WTC11 (cell line): ENCODE measurements at regions not wholly inside any gene's neighbourhood (a gene's known extent, or its start where the extent isn't known, plus 50 kb on each side); places are given as distances from the start of the nearest gene placed in this dataset.

ENCODE experiments used
- ATAC-seq: fragments of 200-7000 bp; cut with Tn5 transposase; 2 replicates; pipeline ENCODE4 v1.10.0; 2021; ENCODE audit warnings: mild to moderate bottlenecking, moderate library complexity
- CTCF ChIA-PET: fragments of 300-600 bp; sonication (Branson Sonifier 250); formaldehyde crosslinking; loops from one replicate; lab custom pipeline; 2021; ENCODE audit warnings: antibody characterized with exemption; lab: Charles Lee
- POLR2A ChIA-PET: fragments of 350-600 bp; sonication (Branson Sonifier 250); formaldehyde crosslinking; loops from one replicate; lab custom pipeline; 2021; ENCODE audit warnings: antibody characterized with exemption; lab: Charles Lee
- DNase-seq: peaks from one replicate; pipeline ENCODE4 v3.0.0; 2021; ENCODE audit warnings: low spot score
- H3K27ac Mint-ChIP-seq: 2 replicates; pipeline ENCODE4 v1.8.0; 2021; ENCODE audit warnings: mixed read lengths
- H3K27me3 Mint-ChIP-seq: 2 replicates; pipeline ENCODE4 v1.8.0; 2021; ENCODE audit warnings: low read depth, mild to moderate bottlenecking, moderate library complexity, mixed read lengths
- H3K36me3 Mint-ChIP-seq: 2 replicates; pipeline ENCODE4 v1.8.0; 2021; ENCODE audit warnings: mixed read lengths
- H3K4me1 Mint-ChIP-seq: 2 replicates; pipeline ENCODE4 v1.8.0; 2022; ENCODE audit warnings: mixed read lengths
- H3K4me3 Mint-ChIP-seq: 2 replicates; pipeline ENCODE4 v1.8.0; 2021; ENCODE audit warnings: mild to moderate bottlenecking, moderate library complexity, mixed read lengths
- H3K9me3 Mint-ChIP-seq: 2 replicates; pipeline ENCODE4 v1.8.0; 2021; ENCODE audit warnings: mixed read lengths
- CREM ChIP-seq: sonication (generic); formaldehyde crosslinking; IDR thresholded peaks from 2 replicates; pipeline ENCODE4 v1.8.1; 2022; ENCODE audit warnings: mild to moderate bottlenecking, missing genetic modification reagents, moderate library complexity
- E2F1 ChIP-seq: sonication (generic); formaldehyde crosslinking; IDR thresholded peaks from 2 replicates; pipeline ENCODE4 v1.8.0; 2022; ENCODE audit warnings: mild to moderate bottlenecking, missing genetic modification reagents
- ELF4 ChIP-seq: sonication (generic); formaldehyde crosslinking; IDR thresholded peaks from 2 replicates; pipeline ENCODE4 v1.8.1; 2022; ENCODE audit warnings: low read depth, mild to moderate bottlenecking, moderate library complexity, missing genetic modification reagents
- IRF1 ChIP-seq: sonication (generic); formaldehyde crosslinking; IDR thresholded peaks from 2 replicates; pipeline ENCODE4 v1.8.0; 2023; ENCODE audit warnings: missing genetic modification reagents
- NFE2L1 ChIP-seq: sonication (generic); formaldehyde crosslinking; IDR thresholded peaks from 2 replicates; pipeline ENCODE4 v1.8.1; 2023; ENCODE audit warnings: missing genetic modification reagents
- PREB ChIP-seq: sonication (generic); formaldehyde crosslinking; IDR thresholded peaks from 2 replicates; pipeline ENCODE4 v1.8.1; 2022; ENCODE audit warnings: mild to moderate bottlenecking, missing genetic modification reagents, moderate library complexity, borderline replicate concordance
- RORB ChIP-seq: fragments of 250-450 bp; sonication (Bioruptor Pico); IDR thresholded peaks from 2 replicates; pipeline ENCODE4 v1.9.0; 2021; ENCODE audit warnings: mild to moderate bottlenecking
- STAT6 ChIP-seq: sonication (generic); formaldehyde crosslinking; conservative IDR thresholded peaks from 2 replicates; pipeline ENCODE4 v1.8.1; 2023; ENCODE audit warnings: mild to moderate bottlenecking, low read depth, missing genetic modification reagents, moderate library complexity
- TCF7 ChIP-seq: sonication (generic); formaldehyde crosslinking; IDR thresholded peaks from 2 replicates; pipeline ENCODE4 v1.8.0; 2022; ENCODE audit warnings: mild to moderate bottlenecking, low read depth, missing genetic modification reagents, moderate library complexity
- USF1 ChIP-seq: sonication (generic); formaldehyde crosslinking; IDR thresholded peaks from 2 replicates; pipeline ENCODE4 v1.8.0; 2022; ENCODE audit warnings: mild to moderate bottlenecking, missing genetic modification reagents
- USF2 ChIP-seq: sonication (generic); formaldehyde crosslinking; IDR thresholded peaks from 2 replicates; pipeline ENCODE4 v1.8.1; 2023; ENCODE audit warnings: mild to moderate bottlenecking, missing genetic modification reagents, moderate library complexity
- ZBTB43 ChIP-seq: sonication (generic); formaldehyde crosslinking; IDR thresholded peaks from 2 replicates; pipeline ENCODE4 v1.8.1; 2023; ENCODE audit warnings: mild to moderate bottlenecking, missing genetic modification reagents
- ZNF219 ChIP-seq: sonication (generic); formaldehyde crosslinking; IDR thresholded peaks from 2 replicates; pipeline ENCODE4 v1.8.0; 2023; ENCODE audit warnings: missing genetic modification reagents, mild to moderate bottlenecking, borderline replicate concordance
- ZNF416 ChIP-seq: fragments of 250-450 bp; sonication (Bioruptor Pico); IDR thresholded peaks from 2 replicates; pipeline ENCODE4 v1.9.0; 2021; ENCODE audit warnings: mild to moderate bottlenecking, inconsistent platforms

- TF ChIP-seq STAT6 (CRISPR knock-in tag) (no peak), ZBTB43 (CRISPR knock-in tag) (no peak), RORB (CRISPR knock-in tag) (no peak), NFE2L1 (no peak)
Measured at GRCh38 chr3:181567311-181568075, 144.2 kb upstream of the SOX2 start (continued).

- Mint-ChIP-seq H3K27me3 (no peaks in the 10 kb centered on the region), H3K4me3 (no peak overlapping the region), H3K9me3 (no peaks in the 10 kb centered on the region), H3K4me1 (peaks cover 4% of the 10 kb centered on the region; the same call in 1 of the 2 replicates), H3K27ac (no peak overlapping the region), H3K36me3 (no peaks in the 10 kb centered on the region)
- ATAC-seq (no peak), DNase-seq (no peak)
- TF ChIP-seq ZNF416 = no peak
- no peak for TF ChIP-seq IRF1 (CRISPR knock-in tag)
- no peak for TF ChIP-seq TCF7 (CRISPR knock-in tag)
- TF ChIP-seq CREM (CRISPR knock-in tag) = no peak
- peak; percentile 56 for TF ChIP-seq USF2 (CRISPR knock-in tag)
- TF ChIP-seq E2F1 = no peak
- TF ChIP-seq ZNF219 (CRISPR knock-in tag) = no peak
- no peak for TF ChIP-seq ELF4 (CRISPR knock-in tag)
- TF ChIP-seq USF1 = peak; percentile 49; the same call in 1 of the 2 replicates
- no peak for TF ChIP-seq PREB (CRISPR knock-in tag)
- POLR2A ChIA-PET = no interaction called here
- CTCF ChIA-PET = no interaction called here
Measured at GRCh38 chr3:181565416-181565815, 146.3 kb upstream of the SOX2 start.
